Retinal pigment epithelial cell (primary cell): ENCODE measurements at regions not wholly inside any gene's neighbourhood (a gene's known extent, or its start where the extent isn't known, plus 50 kb on each side); places are given as distances from the start of the nearest gene placed in this dataset.

ENCODE experiments used
- DNase-seq: peaks from one replicate; pipeline ENCODE4 v3.0.0-alpha.2; 2010; ENCODE audit warnings: low read depth
- H3K4me3 ChIP-seq: 2 replicates; pipeline ENCODE4 v1.5.1; 2011; ENCODE audit warnings: mild to moderate bottlenecking, low read length, control low read depth, moderate library complexity
- CTCF ChIP-seq: conservative IDR thresholded peaks from 2 replicates; pipeline ENCODE4 v1.5.1; 2011; ENCODE audit warnings: low read depth, low read length, control low read depth, inconsistent platforms

DNA sequence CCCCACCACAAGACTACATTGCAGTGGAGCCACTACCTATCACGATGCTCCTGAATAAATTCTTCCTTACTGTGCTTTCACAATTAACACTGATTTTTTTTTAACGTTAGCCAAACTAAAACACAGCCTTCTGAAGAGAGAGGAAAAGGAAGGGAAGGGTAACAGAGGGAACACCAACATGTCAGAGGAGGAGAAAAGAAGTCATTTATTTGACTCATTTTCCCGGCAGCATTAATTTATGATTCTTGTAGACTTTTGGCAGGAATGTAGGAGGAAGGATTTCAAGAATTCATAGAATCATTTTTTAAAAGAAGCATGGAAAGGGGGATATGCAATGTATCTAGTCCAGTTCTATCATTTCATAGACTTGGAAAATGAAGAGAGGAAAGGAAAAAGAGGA lies 74.3 kb upstream of the IQCM start:
- DNase-seq: no peak
- H3K4me3 ChIP-seq: no peak overlapping the region

GRCh38 chr4:149890531-149890930 lies 74.9 kb upstream of the IQCM start:
- H3K4me3 ChIP-seq: no peak overlapping the region
- DNase-seq: no peak
- TF ChIP-seq CTCF: no peak

More for the DNA sequence above, 74.3 kb upstream of the IQCM start:
- no peak for TF ChIP-seq CTCF

- H3K4me3 ChIP-seq: no peak overlapping the region
- no peak for TF ChIP-seq CTCF
- DNase-seq: no peak
Observed at GRCh38 chr4:149891426-149891825, 75.8 kb upstream of the IQCM start.

DNA sequence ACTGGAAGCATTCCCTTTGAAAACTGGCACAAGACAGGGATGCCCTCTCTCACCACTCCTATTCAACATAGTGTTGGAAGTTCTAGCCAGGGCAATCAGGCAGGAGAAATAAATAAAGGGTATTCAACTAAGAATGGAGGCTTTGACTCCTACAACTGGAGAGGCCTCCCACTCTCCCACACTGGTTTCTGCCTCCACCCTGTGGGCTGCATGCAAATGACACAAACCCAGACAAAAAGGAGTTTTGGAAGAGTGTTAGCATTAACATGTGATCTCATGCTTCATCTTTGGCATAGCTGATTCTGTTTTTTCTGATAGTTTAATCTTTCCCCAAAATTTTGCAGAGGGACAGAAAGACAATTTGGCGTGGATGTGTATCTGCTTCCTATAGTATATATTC lies 80.8 kb upstream of the IQCM start:
- peak; percentile 26 for DNase-seq
- H3K4me3 ChIP-seq: no peak overlapping the region
- peak; percentile 82 for TF ChIP-seq CTCF

- no peak overlapping the region for H3K4me3 ChIP-seq
- no peak for DNase-seq
- TF ChIP-seq CTCF: peak; percentile 48
Observed at GRCh38 chr4:149897783-149898182, 82.1 kb upstream of the IQCM start.

DNA sequence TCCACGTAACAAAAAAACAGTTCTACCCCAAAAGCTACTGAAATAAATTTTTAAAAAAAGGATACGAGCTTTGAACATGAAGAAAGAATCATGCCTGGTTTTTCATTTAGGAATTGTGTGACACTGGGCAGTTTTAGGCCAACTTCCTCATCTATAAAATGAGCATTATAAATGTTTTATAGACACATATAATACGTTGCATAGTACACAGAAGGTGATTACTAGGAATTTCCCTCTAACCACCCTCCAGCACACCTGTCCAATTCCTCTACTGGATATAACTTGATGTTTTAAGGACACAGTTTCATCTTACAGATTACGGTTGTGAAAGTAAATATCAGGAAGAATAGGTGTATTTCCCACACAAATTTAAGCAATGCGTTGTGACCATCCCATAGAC lies 85.5 kb upstream of the IQCM start:
- H3K4me3 ChIP-seq: no peak overlapping the region
- TF ChIP-seq CTCF: no peak
- DNase-seq: no peak

DNA sequence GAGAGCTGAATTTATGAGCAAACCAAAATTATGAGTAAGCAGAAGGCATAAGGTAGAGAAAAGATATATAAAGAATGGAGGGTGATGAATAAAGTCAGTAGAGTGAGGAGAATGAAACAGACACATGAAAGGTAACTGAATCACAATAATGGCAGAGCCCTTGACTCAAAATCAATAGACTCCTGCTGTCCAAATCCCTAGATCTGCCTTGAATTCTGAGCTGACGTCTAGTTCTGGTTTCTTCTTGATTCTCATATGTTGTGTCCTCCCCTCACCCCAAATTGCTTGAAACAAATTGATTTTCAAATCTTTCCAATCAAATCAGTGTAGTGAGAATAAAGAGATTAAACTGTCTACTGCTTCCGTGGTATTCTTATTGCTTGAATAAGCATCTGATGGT lies 86.6 kb upstream of the IQCM start:
- TF ChIP-seq CTCF: no peak
- no peak overlapping the region for H3K4me3 ChIP-seq
- DNase-seq: no peak
